COLO668 (cell line): ENCODE measurements at regions not wholly inside any gene's neighbourhood (a gene's known extent, or its start where the extent isn't known, plus 50 kb on each side); places are given as distances from the start of the nearest gene placed in this dataset.
"Not testable (repeated sequence)": the region's sequence is repeated elsewhere in the genome, so short reads cannot be mapped to it uniquely, and the experiment has no call there.

Experiments
- DNase-seq: peaks from one replicate; lab custom pipeline; 2025; ENCODE audit not compliant: unreplicated experiment; lab: John Stamatoyannopoulos, UW

- no peak for DNase-seq
Observed at GRCh38 chr2:105540642-105541041, 141.8 kb upstream of the FHL2 start.

- DNase-seq = no peak
Observed at GRCh38 chr2:105539331-105539730, 140.5 kb upstream of the FHL2 start.

GRCh38 chr2:105538840-105539239 is 140.0 kb upstream of the FHL2 start:
- DNase-seq = no peak

- no peak for DNase-seq
Observed at GRCh38 chr2:105537920-105538319, 139.1 kb upstream of the FHL2 start.

- DNase-seq = no peak
Observed at GRCh38 chr2:105537466-105537865, 138.6 kb upstream of the FHL2 start.

GRCh38 chr2:105536175-105536574 is 137.3 kb upstream of the FHL2 start:
- DNase-seq = no peak

GRCh38 chr2:105529258-105529657 is 130.4 kb upstream of the FHL2 start:
- DNase-seq = not testable (repeated sequence)

- DNase-seq = no peak
Observed at GRCh38 chr2:105526000-105526925, 127.4 kb upstream of the FHL2 start.

- no peak for DNase-seq
Observed at GRCh38 chr2:105525201-105525600, 126.3 kb upstream of the FHL2 start.

GRCh38 chr2:105522645-105523044 is 123.8 kb upstream of the FHL2 start:
- no peak for DNase-seq

GRCh38 chr2:105521616-105522015 is 122.8 kb upstream of the FHL2 start:
- DNase-seq = no peak

GRCh38 chr2:105521176-105521575 is 122.3 kb upstream of the FHL2 start:
- no peak for DNase-seq

GRCh38 chr2:105519516-105519915 is 120.7 kb upstream of the FHL2 start:
- no peak for DNase-seq

- no peak for DNase-seq
Observed at GRCh38 chr2:105518897-105519296, 120.0 kb upstream of the FHL2 start.

- DNase-seq = no peak
Observed at GRCh38 chr2:105517814-105518705, 119.2 kb upstream of the FHL2 start.

- no peak for DNase-seq
Observed at GRCh38 chr2:105515581-105516415, 116.9 kb upstream of the FHL2 start.

- DNase-seq = no peak
Observed at GRCh38 chr2:105514576-105514975, 115.7 kb upstream of the FHL2 start.

- no peak for DNase-seq
Observed at GRCh38 chr2:105510761-105511528, 112.1 kb upstream of the FHL2 start.

- DNase-seq = no peak
Observed at GRCh38 chr2:105509269-105510086, 110.6 kb upstream of the FHL2 start.
